ENCODE measurements at regions not wholly inside any gene's neighbourhood (a gene's known extent, or its start where the extent isn't known, plus 50 kb on each side); places are given as distances from the start of the nearest gene placed in this dataset.

GRCh38 chr11:134742224-134742612 is 330.2 kb upstream of the B3GAT1 start:
- Histone ChIP-seq H3K36me3 (no peaks in the 10 kb centered on the region), H3K4me1 (ENCODE audit: insufficient read depth) (peaks cover 2% of the 10 kb centered on the region), H3K27ac (no peak overlapping the region), H3K4me3 (no peak overlapping the region), H3K27me3 (no peaks in the 10 kb centered on the region), H3K9me3 (no peaks in the 10 kb centered on the region)
- no peak for DNase-seq
- TF ChIP-seq POLR2A (IDR thresholded peaks at IDR 0.05) = no peak
- no peak for TF ChIP-seq EP300 (IDR thresholded peaks at IDR 0.05)
- no peak for TF ChIP-seq CTCF (IDR thresholded peaks at IDR 0.05)
- 25 to 35% (median 31%) methylated on average over 6 of the region's 6 CpGs for WGBS, 3 donors
- intact Hi-C loops (cut with DNase I) = no loop called here

- Histone ChIP-seq H3K27ac (no peak overlapping the region), H3K9me3 (no peaks in the 10 kb centered on the region), H3K36me3 (no peaks in the 10 kb centered on the region), H3K4me3 (no peak overlapping the region), H3K4me1 (ENCODE audit: insufficient read depth) (peaks cover 2% of the 10 kb centered on the region), H3K27me3 (no peaks in the 10 kb centered on the region)
- DNase-seq = no peak
- intact Hi-C loops (cut with DNase I) = no loop called here
- TF ChIP-seq POLR2A (IDR thresholded peaks at IDR 0.05) = no peak
- TF ChIP-seq CTCF (IDR thresholded peaks at IDR 0.05) = no peak
- no peak for TF ChIP-seq EP300 (IDR thresholded peaks at IDR 0.05)
- 23 to 36% (median 30%) methylated on average over 10 of the region's 10 CpGs for WGBS, 3 donors
Measured at GRCh38 chr11:134741453-134742223, 329.6 kb upstream of the B3GAT1 start.

- DNase-seq = no peak
- Histone ChIP-seq H3K36me3 (no peaks in the 10 kb centered on the region), H3K4me1 (ENCODE audit: insufficient read depth) (peaks cover 2% of the 10 kb centered on the region), H3K27ac (no peak overlapping the region), H3K27me3 (no peaks in the 10 kb centered on the region), H3K9me3 (no peaks in the 10 kb centered on the region), H3K4me3 (no peak overlapping the region)
- TF ChIP-seq POLR2A (IDR thresholded peaks at IDR 0.05) (no peak), CTCF (IDR thresholded peaks at IDR 0.05) (no peak), EP300 (IDR thresholded peaks at IDR 0.05) (no peak)
- intact Hi-C loops (cut with DNase I) = no loop called here
- 68 to 77% (median 77%) methylated on average over 9 of the region's 9 CpGs for WGBS, 3 donors
Measured at GRCh38 chr11:134740590-134741261, 328.7 kb upstream of the B3GAT1 start.

- no peaks in the 10 kb centered on the region for H3K36me3 ChIP-seq
- H3K27ac ChIP-seq = no peak overlapping the region
- H3K4me3 ChIP-seq = no peak overlapping the region
- WGBS, 3 donors = 67 to 80% (median 74%) methylated on average over 11 of the region's 11 CpGs
- intact Hi-C loops (cut with DNase I) = no loop called here
- no peaks in the 10 kb centered on the region for H3K9me3 ChIP-seq
- no peaks in the 10 kb centered on the region for H3K27me3 ChIP-seq
- peaks cover 2% of the 10 kb centered on the region for H3K4me1 ChIP-seq (ENCODE audit: insufficient read depth)
- TF ChIP-seq EP300 (IDR thresholded peaks at IDR 0.05) = no peak
- no peak for TF ChIP-seq CTCF (IDR thresholded peaks at IDR 0.05)
- TF ChIP-seq POLR2A (IDR thresholded peaks at IDR 0.05) = no peak
- no peak for DNase-seq
Measured at GRCh38 chr11:134739136-134739535, 327.1 kb upstream of the B3GAT1 start.
